ENCODE measurements at regions not wholly inside any gene's neighbourhood (a gene's known extent, or its start where the extent isn't known, plus 50 kb on each side); places are given as distances from the start of the nearest gene placed in this dataset.
"Not testable (repeated sequence)": the region's sequence is repeated elsewhere in the genome, so short reads cannot be mapped to it uniquely, and the experiment has no call there.

- H3K4me1 ChIP-seq (ENCODE audit: control insufficient read depth, insufficient read depth, low read length): peaks cover 5% of the 10 kb centered on the region
- H3K4me3 ChIP-seq (ENCODE audit: low read length): no peak overlapping the region
- H3K36me3 ChIP-seq (ENCODE audit: control insufficient read depth, insufficient read depth, low read length): no peaks in the 10 kb centered on the region
- no peaks in the 10 kb centered on the region for H3K9me3 ChIP-seq (ENCODE audit: control insufficient read depth, insufficient read depth, low read length)
- H3K4me3 Mint-ChIP-seq: no peak overlapping the region
- H3K36me3 Mint-ChIP-seq: no peaks in the 10 kb centered on the region
- H3K27ac ChIP-seq (ENCODE audit: low read length): peak overlapping the region; percentile 48
- intact Hi-C loops (cut with micrococcal nuclease): loop anchor here (10.0 kb wide), 1 partner anchor 355 kb away; no protein-coding TSS in a partner anchor
- TF ChIP-seq CTCF (IDR thresholded peaks at IDR 0.05): no peak
- H3K27ac Mint-ChIP-seq: no peak overlapping the region
- 100% methylated on average over 1 of the region's 1 CpG for WGBS (ENCODE audit: insufficient coverage)
- ATAC-seq (no peak), DNase-seq (no peak)
- peaks cover 0 to 5% of the 10 kb centered on the region in 2 donors for H3K27me3 Mint-ChIP-seq (ENCODE audit: low read depth in 2 of 2)
- H3K4me1 Mint-ChIP-seq: peaks cover 0 to 4% of the 10 kb centered on the region in 2 donors
- no peaks in the 10 kb centered on the region for H3K9me3 Mint-ChIP-seq
- no peaks in the 10 kb centered on the region for H3K27me3 ChIP-seq (ENCODE audit: control insufficient read depth, insufficient read depth, low read length)
Observed at GRCh38 chr14:105689722-105690121, 163.3 kb downstream of the TMEM121 start.

GRCh38 chr14:105690671-105691070 lies 164.3 kb downstream of the TMEM121 start:
- Histone ChIP-seq H3K4me3 (ENCODE audit: low read length) (no peak overlapping the region), H3K27ac (ENCODE audit: low read length) (peak overlapping the region; percentile 63), H3K4me1 (ENCODE audit: control insufficient read depth, insufficient read depth, low read length) (peaks cover 5% of the 10 kb centered on the region), H3K27me3 (ENCODE audit: control insufficient read depth, insufficient read depth, low read length) (no peaks in the 10 kb centered on the region), H3K36me3 (ENCODE audit: control insufficient read depth, insufficient read depth, low read length) (no peaks in the 10 kb centered on the region), H3K9me3 (ENCODE audit: control insufficient read depth, insufficient read depth, low read length) (no peaks in the 10 kb centered on the region)
- Mint-ChIP-seq H3K36me3 (no peaks in the 10 kb centered on the region), H3K27ac (no peak overlapping the region), H3K4me3 (no peak overlapping the region), H3K9me3 (no peaks in the 10 kb centered on the region), H3K27me3 (ENCODE audit: low read depth in 2 of 2) (peaks cover 0 to 11% of the 10 kb centered on the region in 2 donors), H3K4me1 (no peaks in the 10 kb centered on the region)
- DNase-seq: no peak
- TF ChIP-seq CTCF (IDR thresholded peaks at IDR 0.05): no peak
- peak in 1 of 3 donors; percentile 5 for ATAC-seq
- intact Hi-C loops (cut with micrococcal nuclease): no loop called here
- 97% methylated on average over 3 of the region's 3 CpGs for WGBS (ENCODE audit: insufficient coverage)

DNA sequence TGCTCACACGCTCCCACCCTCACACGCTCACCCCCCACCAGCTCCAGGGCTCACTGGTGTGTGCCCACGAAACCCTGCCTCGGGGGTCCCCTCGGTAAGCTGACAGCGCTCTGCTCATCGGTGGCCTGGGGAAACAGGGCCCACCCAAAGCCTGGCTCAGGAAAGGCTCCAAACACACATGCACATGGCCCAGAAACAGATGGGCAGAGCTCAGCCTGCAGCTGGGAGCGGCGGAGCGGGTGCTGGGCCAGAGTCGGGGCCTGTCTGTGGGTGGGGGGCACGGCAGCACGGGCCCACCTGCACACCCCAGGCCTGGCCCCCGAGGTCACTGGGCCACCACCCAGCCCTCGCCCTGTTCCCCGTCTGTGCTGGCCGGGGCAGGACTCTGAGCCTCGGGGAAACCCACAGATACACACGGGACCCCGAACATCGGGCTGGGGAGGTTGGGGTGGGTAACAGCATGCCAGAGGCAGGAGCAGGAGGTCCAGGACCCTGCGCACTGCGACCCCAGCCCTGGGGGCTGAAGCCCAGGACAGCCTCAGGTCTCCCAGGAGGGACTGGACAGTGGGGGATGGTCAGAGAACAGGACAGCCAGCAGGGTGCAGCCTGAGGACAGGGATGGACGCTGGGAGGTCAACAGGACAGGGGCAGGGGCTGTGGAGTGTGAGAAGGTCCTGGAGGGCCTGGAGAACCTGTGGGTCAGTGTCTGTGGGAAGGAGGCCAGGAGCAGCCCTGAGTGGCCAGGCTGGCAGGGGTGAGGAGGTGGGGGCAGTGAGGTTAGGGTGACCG lies 165.1 kb downstream of the TMEM121 start:
- DNase-seq; H3K4me1 ChIP-seq (ENCODE audit: control insufficient read depth, insufficient read depth, low read length); ATAC-seq; H3K9me3 Mint-ChIP-seq; H3K27ac Mint-ChIP-seq; H3K36me3 Mint-ChIP-seq; intact Hi-C loops (cut with micrococcal nuclease); H3K4me3 Mint-ChIP-seq; H3K9me3 ChIP-seq (ENCODE audit: control insufficient read depth, insufficient read depth, low read length); H3K36me3 ChIP-seq (ENCODE audit: control insufficient read depth, insufficient read depth, low read length); H3K4me3 ChIP-seq (ENCODE audit: low read length); H3K27me3 ChIP-seq (ENCODE audit: control insufficient read depth, insufficient read depth, low read length); H3K4me1 Mint-ChIP-seq: not testable (repeated sequence)
- WGBS (ENCODE audit: insufficient coverage): 78% methylated on average over 23 of the region's 25 CpGs
- H3K27me3 Mint-ChIP-seq (ENCODE audit: low read depth in 2 of 2): peaks cover 0 to 11% of the 10 kb centered on the region in 2 donors
- H3K27ac ChIP-seq (ENCODE audit: low read length): peak overlapping the region; percentile 63

GRCh38 chr14:105692110-105692685 lies 165.8 kb downstream of the TMEM121 start:
- H3K27me3 Mint-ChIP-seq (ENCODE audit: low read depth in 2 of 2): peaks cover 0 to 11% of the 10 kb centered on the region in 2 donors
- H3K27ac ChIP-seq (ENCODE audit: low read length); H3K4me3 ChIP-seq (ENCODE audit: low read length); DNase-seq; H3K36me3 Mint-ChIP-seq; H3K4me1 ChIP-seq (ENCODE audit: control insufficient read depth, insufficient read depth, low read length); H3K27me3 ChIP-seq (ENCODE audit: control insufficient read depth, insufficient read depth, low read length); H3K4me3 Mint-ChIP-seq; intact Hi-C loops (cut with micrococcal nuclease); H3K9me3 ChIP-seq (ENCODE audit: control insufficient read depth, insufficient read depth, low read length); ATAC-seq; H3K36me3 ChIP-seq (ENCODE audit: control insufficient read depth, insufficient read depth, low read length); H3K9me3 Mint-ChIP-seq; H3K27ac Mint-ChIP-seq; H3K4me1 Mint-ChIP-seq: not testable (repeated sequence)
- WGBS (ENCODE audit: insufficient coverage): no CpG with 5 or more reads among the region's 19 CpGs

Measured in natural killer cell (primary cell).